Immature natural killer cell (primary cell): ENCODE measurements at regions not wholly inside any gene's neighbourhood (a gene's known extent, or its start where the extent isn't known, plus 50 kb on each side); places are given as distances from the start of the nearest gene placed in this dataset.

Source experiments
- DNase-seq, 3 donors: peaks; one replicate each; pipeline ENCODE4 v3.0.0; 2022; ENCODE audit warnings: mixed read lengths in 1 of 3
- H3K27ac Mint-ChIP-seq, 6 donors: one replicate each; pipeline ENCODE4 v1.8.0; 2020; ENCODE audit warnings: mixed read lengths in 6 of 6, mild to moderate bottlenecking in 5 of 6, inconsistent platforms in 4 of 6, moderate library complexity in 3 of 6
- H3K27me3 Mint-ChIP-seq, 3 donors: one replicate each; pipeline ENCODE4 v1.8.0; 2020 to 2021; ENCODE audit warnings: low read depth in 3 of 3, mild to moderate bottlenecking in 3 of 3, mixed read lengths in 3 of 3, moderate library complexity in 3 of 3, inconsistent platforms in 1 of 3
- H3K36me3 Mint-ChIP-seq, 3 donors: one replicate each; pipeline ENCODE4 v1.8.0; 2020; ENCODE audit warnings: mixed read lengths in 3 of 3, inconsistent platforms in 2 of 3, mild to moderate bottlenecking in 2 of 3
- H3K4me1 Mint-ChIP-seq, 2 donors: one replicate each; pipeline ENCODE4 v1.8.0; 2020; ENCODE audit warnings: inconsistent platforms in 2 of 2, mild to moderate bottlenecking in 2 of 2, mixed read lengths in 2 of 2, moderate library complexity in 1 of 2
- H3K4me3 Mint-ChIP-seq, 5 donors: one replicate each; pipeline ENCODE4 v1.8.0; 2020; ENCODE audit warnings: mild to moderate bottlenecking in 5 of 5, mixed read lengths in 5 of 5, inconsistent platforms in 3 of 5, moderate library complexity in 3 of 5
- H3K9me3 Mint-ChIP-seq, 6 donors: one replicate each; pipeline ENCODE4 v1.8.0; 2020; ENCODE audit warnings: mild to moderate bottlenecking in 6 of 6, mixed read lengths in 6 of 6, inconsistent platforms in 4 of 6, moderate library complexity in 3 of 6

DNA sequence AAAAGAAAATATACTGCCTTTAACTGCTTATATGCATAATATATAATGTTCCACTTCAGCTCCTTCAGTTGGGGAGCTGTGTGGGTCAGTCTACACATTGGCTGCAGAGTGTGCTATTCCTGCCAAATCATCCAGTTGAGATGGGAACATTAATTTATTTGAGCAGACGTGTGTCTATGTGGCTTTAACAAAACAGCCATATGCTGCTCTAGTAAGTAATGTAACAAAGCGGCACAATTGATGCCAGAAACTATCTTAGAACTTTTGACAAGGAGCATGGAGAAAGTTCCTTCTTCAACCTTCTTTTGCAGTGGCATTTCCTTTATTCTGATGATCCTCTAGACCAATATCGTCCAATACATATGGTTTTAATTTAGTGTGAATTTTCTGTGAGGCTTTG, 285.9 kb upstream of the C1orf87 start:
- Mint-ChIP-seq H3K4me3 (no peak overlapping the region), H3K9me3 (peaks cover 0 to 12% (median 5%) of the 10 kb centered on the region in 6 donors), H3K36me3 (no peaks in the 10 kb centered on the region), H3K27ac (no peak overlapping the region), H3K4me1 (no peaks in the 10 kb centered on the region), H3K27me3 (peaks cover 0 to 2% (median 0%) of the 10 kb centered on the region in 3 donors)
- DNase-seq = no peak

GRCh38 chr1:60350531-60350930, 277.0 kb upstream of the C1orf87 start:
- Mint-ChIP-seq H3K4me1 (no peaks in the 10 kb centered on the region), H3K27ac (no peak overlapping the region), H3K27me3 (peaks cover 0 to under 1% (median 0%) of the 10 kb centered on the region in 3 donors), H3K9me3 (peaks cover 0 to 7% (median 0%) of the 10 kb centered on the region in 6 donors), H3K4me3 (no peak overlapping the region), H3K36me3 (no peaks in the 10 kb centered on the region)
- DNase-seq = no peak

DNA sequence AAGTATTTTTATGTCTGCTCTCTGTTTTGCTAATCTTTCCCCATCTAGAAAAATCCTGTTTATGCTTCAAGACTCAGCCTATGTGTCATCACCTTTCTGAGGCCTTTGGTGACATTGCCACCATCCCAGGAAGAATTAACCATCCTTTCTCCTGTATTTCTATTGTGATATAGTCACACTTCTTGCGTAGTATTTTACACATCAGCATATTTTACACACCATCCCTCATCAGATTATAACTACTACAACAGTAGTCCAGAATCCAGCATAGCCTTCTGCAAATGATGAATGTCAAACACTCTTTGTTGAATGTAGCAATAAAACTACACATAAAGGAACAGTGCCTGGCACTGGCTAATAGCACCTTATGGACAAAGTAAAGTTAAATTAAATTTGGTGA, 275.3 kb upstream of the C1orf87 start:
- Mint-ChIP-seq H3K27me3 (no peaks in the 10 kb centered on the region), H3K36me3 (no peaks in the 10 kb centered on the region), H3K9me3 (no peaks in the 10 kb centered on the region), H3K27ac (no peak overlapping the region), H3K4me3 (no peak overlapping the region), H3K4me1 (no peaks in the 10 kb centered on the region)
- no peak for DNase-seq

GRCh38 chr1:60345621-60346020, 272.1 kb upstream of the C1orf87 start:
- no peaks in the 10 kb centered on the region for H3K4me1 Mint-ChIP-seq

GRCh38 chr1:60345049-60345448, 271.5 kb upstream of the C1orf87 start:
- no peak overlapping the region for H3K27ac Mint-ChIP-seq
- no peak overlapping the region for H3K4me3 Mint-ChIP-seq
- H3K27me3 Mint-ChIP-seq = peaks cover 0 to 2% (median 0%) of the 10 kb centered on the region in 3 donors
- no peaks in the 10 kb centered on the region for H3K4me1 Mint-ChIP-seq
- peaks cover 0 to 6% (median 0%) of the 10 kb centered on the region in 6 donors for H3K9me3 Mint-ChIP-seq
- DNase-seq = no peak
- H3K36me3 Mint-ChIP-seq = no peaks in the 10 kb centered on the region

More at GRCh38 chr1:60345621-60346020, 272.1 kb upstream of the C1orf87 start:
- H3K9me3 Mint-ChIP-seq = peaks cover 0 to 6% (median 0%) of the 10 kb centered on the region in 6 donors
- DNase-seq = no peak
- H3K27me3 Mint-ChIP-seq = peaks cover 0 to 2% (median 0%) of the 10 kb centered on the region in 3 donors
- no peak overlapping the region for H3K27ac Mint-ChIP-seq
- H3K36me3 Mint-ChIP-seq = no peaks in the 10 kb centered on the region
- no peak overlapping the region for H3K4me3 Mint-ChIP-seq

DNA sequence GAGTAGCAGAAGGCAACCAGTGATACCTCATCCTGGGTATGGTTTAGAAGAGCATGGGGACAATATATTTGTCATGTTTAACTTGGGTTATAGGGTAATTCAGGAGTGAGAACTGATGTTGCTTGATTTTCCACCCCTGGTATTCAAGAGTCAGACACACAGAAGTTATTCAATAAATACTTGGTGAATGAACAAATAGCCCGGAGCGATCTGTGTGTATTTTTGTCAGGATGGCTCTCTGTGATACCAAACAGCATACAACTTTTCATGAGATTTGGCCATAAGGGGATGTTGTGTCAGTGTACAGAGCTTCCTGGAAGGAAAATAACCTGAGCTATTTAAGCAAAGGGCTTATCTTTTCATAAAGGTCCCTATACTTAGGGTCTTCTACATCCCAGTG, 270.2 kb upstream of the C1orf87 start:
- Mint-ChIP-seq H3K4me3 (no peak overlapping the region), H3K27me3 (peaks cover 0 to 2% (median 0%) of the 10 kb centered on the region in 3 donors), H3K4me1 (no peaks in the 10 kb centered on the region), H3K27ac (no peak overlapping the region), H3K36me3 (no peaks in the 10 kb centered on the region), H3K9me3 (peaks cover 0 to 6% (median 0%) of the 10 kb centered on the region in 6 donors)
- no peak for DNase-seq

DNA sequence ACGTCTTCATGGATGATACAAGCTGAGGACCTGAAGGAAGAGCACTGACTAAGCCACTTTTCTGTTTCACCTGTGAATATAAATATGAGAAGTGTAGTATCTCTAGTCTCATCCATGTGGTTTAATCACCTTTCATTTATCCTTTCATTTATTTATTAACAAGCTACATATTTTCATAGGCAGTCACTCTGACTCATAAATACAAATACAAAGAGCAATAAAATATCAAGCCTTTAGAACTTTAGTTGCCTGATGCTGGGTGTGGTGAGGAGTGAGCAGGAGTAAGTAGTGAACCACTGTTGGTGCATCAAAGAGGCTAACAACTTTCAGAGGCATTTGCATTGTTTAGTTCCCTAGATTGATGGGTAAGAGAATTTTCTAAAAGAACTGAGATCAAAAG, 269.0 kb upstream of the C1orf87 start:
- H3K9me3 Mint-ChIP-seq = peaks cover 0 to 9% (median 0%) of the 10 kb centered on the region in 6 donors
- H3K36me3 Mint-ChIP-seq = no peaks in the 10 kb centered on the region
- H3K27me3 Mint-ChIP-seq = peaks cover 0 to 2% (median 0%) of the 10 kb centered on the region in 3 donors
- no peaks in the 10 kb centered on the region for H3K4me1 Mint-ChIP-seq
- no peak for DNase-seq
- H3K4me3 Mint-ChIP-seq = no peak overlapping the region
- no peak overlapping the region for H3K27ac Mint-ChIP-seq

- DNase-seq = no peak
- peaks cover 0 to 2% (median 0%) of the 10 kb centered on the region in 3 donors for H3K27me3 Mint-ChIP-seq
- H3K4me1 Mint-ChIP-seq = no peaks in the 10 kb centered on the region
- H3K4me3 Mint-ChIP-seq = no peak overlapping the region
- H3K36me3 Mint-ChIP-seq = no peaks in the 10 kb centered on the region
- no peak overlapping the region for H3K27ac Mint-ChIP-seq
- peaks cover 0 to 9% (median 0%) of the 10 kb centered on the region in 6 donors for H3K9me3 Mint-ChIP-seq
Measured at GRCh38 chr1:60341274-60341673, 267.7 kb upstream of the C1orf87 start.

DNA sequence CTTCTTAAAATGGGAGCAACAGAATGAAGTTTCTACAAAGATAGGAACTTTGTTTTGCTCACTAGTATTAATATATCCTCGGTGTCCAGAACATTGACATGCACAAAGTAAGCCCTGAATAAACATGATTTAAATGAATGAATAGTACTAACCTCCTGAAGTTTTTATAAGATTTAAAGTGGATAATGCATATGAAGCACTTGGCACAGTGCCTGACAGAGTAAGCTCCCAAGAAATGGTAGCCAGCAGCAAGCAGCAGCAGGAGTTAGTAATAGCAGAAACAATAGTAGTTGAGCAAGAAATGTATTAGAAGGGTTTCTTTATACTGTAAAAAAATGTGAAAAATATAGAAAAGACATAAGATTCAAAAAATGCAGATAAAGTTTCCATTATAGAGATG, 258.1 kb upstream of the C1orf87 start:
- no peaks in the 10 kb centered on the region for H3K4me1 Mint-ChIP-seq
- no peak for DNase-seq
- H3K9me3 Mint-ChIP-seq = peaks cover 0 to 8% (median 7%) of the 10 kb centered on the region in 6 donors
- peaks cover 0 to 2% (median 0%) of the 10 kb centered on the region in 3 donors for H3K27me3 Mint-ChIP-seq
- H3K4me3 Mint-ChIP-seq = no peak overlapping the region
- no peaks in the 10 kb centered on the region for H3K36me3 Mint-ChIP-seq
- no peak overlapping the region for H3K27ac Mint-ChIP-seq

- peaks cover 0 to 2% (median 0%) of the 10 kb centered on the region in 3 donors for H3K27me3 Mint-ChIP-seq
- no peaks in the 10 kb centered on the region for H3K4me1 Mint-ChIP-seq
- no peak overlapping the region for H3K4me3 Mint-ChIP-seq
- H3K9me3 Mint-ChIP-seq = peaks cover 0 to 14% (median 9%) of the 10 kb centered on the region in 6 donors
- H3K27ac Mint-ChIP-seq = no peak overlapping the region
- H3K36me3 Mint-ChIP-seq = no peaks in the 10 kb centered on the region
- DNase-seq = no peak
Measured at GRCh38 chr1:60329651-60330050, 256.1 kb upstream of the C1orf87 start.

GRCh38 chr1:60311838-60312237, 238.3 kb upstream of the C1orf87 start:
- Mint-ChIP-seq H3K27ac (no peak overlapping the region), H3K9me3 (peaks cover 0 to 13% (median 6%) of the 10 kb centered on the region in 6 donors), H3K36me3 (peaks cover 0 to 2% (median 0%) of the 10 kb centered on the region in 3 donors), H3K4me3 (no peak overlapping the region), H3K4me1 (no peaks in the 10 kb centered on the region), H3K27me3 (peaks cover 0 to 1% (median 0%) of the 10 kb centered on the region in 3 donors)
- DNase-seq = no peak

- Mint-ChIP-seq H3K9me3 (peaks cover 2 to 14% (median 6%) of the 10 kb centered on the region in 6 donors), H3K4me1 (no peaks in the 10 kb centered on the region), H3K36me3 (no peaks in the 10 kb centered on the region), H3K27ac (no peak overlapping the region), H3K27me3 (peaks cover 0 to 3% (median 3%) of the 10 kb centered on the region in 3 donors), H3K4me3 (no peak overlapping the region)
- no peak for DNase-seq
Measured at GRCh38 chr1:60299581-60299980, 226.0 kb upstream of the C1orf87 start.

- H3K9me3 Mint-ChIP-seq = peaks cover under 1 to 6% (median 2%) of the 10 kb centered on the region in 6 donors
- H3K27me3 Mint-ChIP-seq = peaks cover 0 to 3% (median 1%) of the 10 kb centered on the region in 3 donors
- no peak for DNase-seq
Measured at GRCh38 chr1:60298290-60298689, 224.7 kb upstream of the C1orf87 start.

DNA sequence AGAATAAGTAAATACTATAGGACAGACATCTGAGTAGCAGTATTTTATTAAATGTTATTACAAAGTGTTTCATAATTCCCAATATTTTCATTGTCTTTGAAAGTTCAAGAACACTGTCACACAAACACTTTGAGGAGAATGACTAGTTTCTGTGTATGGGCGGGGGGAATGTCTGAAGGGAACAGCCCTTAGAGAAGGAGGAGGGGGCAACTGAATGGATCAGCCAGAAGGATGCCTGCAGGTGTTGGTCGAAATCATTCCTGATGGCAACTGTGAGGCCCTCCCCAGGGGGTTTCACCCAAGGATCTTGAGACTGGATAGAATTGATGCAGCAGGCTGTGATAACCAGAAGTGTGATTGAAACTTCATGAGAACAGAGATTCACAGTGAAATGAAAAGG, 223.2 kb upstream of the C1orf87 start:
- peaks cover 0 to 3% (median 1%) of the 10 kb centered on the region in 3 donors for H3K27me3 Mint-ChIP-seq
- no peaks in the 10 kb centered on the region for H3K36me3 Mint-ChIP-seq
- no peak overlapping the region for H3K4me3 Mint-ChIP-seq
- no peak overlapping the region for H3K27ac Mint-ChIP-seq
- H3K4me1 Mint-ChIP-seq = no peaks in the 10 kb centered on the region
- H3K9me3 Mint-ChIP-seq = peaks cover 0 to 4% (median 0%) of the 10 kb centered on the region in 6 donors
- no peak for DNase-seq

More at GRCh38 chr1:60298290-60298689, 224.7 kb upstream of the C1orf87 start:
- no peaks in the 10 kb centered on the region for H3K4me1 Mint-ChIP-seq
- no peaks in the 10 kb centered on the region for H3K36me3 Mint-ChIP-seq
- no peak overlapping the region for H3K4me3 Mint-ChIP-seq
- H3K27ac Mint-ChIP-seq = no peak overlapping the region

DNA sequence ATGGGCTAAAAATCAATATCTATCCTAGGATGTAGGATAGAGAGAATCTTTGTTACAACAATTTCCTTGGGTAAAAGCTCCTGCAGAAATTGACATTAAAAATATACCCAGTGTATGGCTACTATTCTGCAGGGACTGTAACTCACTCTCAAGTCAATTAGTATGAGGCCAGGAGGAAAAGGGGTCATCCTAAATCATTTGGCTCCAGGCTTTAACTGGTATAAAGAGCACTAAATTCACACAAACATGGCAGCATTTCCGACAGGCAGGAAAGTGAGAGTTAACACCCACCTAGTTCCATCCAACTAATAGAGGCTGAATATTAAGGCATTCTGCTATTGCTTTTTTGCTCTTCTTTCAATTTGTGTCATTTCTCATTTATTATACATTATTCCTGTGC, 218.6 kb upstream of the C1orf87 start:
- Mint-ChIP-seq H3K4me1 (no peaks in the 10 kb centered on the region), H3K9me3 (peaks cover 0 to 5% (median 0%) of the 10 kb centered on the region in 6 donors), H3K27me3 (peaks cover 0 to 3% (median 2%) of the 10 kb centered on the region in 3 donors), H3K4me3 (no peak overlapping the region), H3K36me3 (no peaks in the 10 kb centered on the region), H3K27ac (no peak overlapping the region)
- DNase-seq = no peak
